GM21723 (cell line): ENCODE measurements at regions not wholly inside any gene's neighbourhood (a gene's known extent, or its start where the extent isn't known, plus 50 kb on each side); places are given as distances from the start of the nearest gene placed in this dataset.
A peak's percentile ranks its signal among the peaks of the same experiment; 100 is the strongest.

Experiments
- ATAC-seq: cut with Tn5 transposase; IDR thresholded peaks from one replicate; pipeline ENCODE4 v1.9.1; 2021; ENCODE audit warnings: mild to moderate bottlenecking, moderate library complexity; ENCODE audit not compliant: unreplicated experiment

DNA sequence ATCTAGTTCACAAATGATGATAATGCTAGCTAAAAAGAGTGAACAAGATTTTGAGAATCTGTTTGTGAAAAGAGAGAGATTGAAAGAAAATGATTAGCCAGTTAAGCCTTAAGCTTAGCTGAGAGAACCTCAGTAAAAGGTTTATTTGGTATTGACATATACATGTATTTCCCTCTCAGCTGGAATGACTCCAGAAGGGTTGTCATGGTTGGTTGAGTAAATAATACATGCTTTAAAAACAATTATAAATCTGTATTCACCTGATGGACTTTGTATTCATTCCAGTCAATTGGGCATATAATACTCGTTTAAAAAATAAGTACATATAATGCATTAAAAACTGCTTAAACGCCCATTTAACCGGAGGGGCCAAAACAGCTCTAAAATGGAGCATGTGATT lies 181.4 kb downstream of the GRB14 start:
- ATAC-seq: no peak

DNA sequence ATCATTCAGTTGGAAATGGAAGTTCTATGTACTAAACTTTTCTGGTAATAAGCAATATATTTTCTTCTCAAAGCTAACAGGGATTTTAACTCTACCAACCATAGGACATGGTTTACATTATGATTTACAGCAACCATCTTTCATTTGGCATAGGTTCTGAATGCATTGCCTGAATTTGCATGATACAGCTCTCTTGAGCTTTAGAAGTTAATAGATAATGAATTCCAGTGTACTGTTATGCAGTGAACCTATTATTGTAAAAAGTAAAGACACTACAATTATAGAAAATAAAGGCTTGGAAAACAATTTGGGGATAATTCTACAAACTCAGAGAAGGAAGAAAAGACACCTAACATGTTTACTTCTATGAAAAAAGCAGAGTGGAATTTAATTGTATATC lies 182.0 kb downstream of the GRB14 start:
- no peak for ATAC-seq

DNA sequence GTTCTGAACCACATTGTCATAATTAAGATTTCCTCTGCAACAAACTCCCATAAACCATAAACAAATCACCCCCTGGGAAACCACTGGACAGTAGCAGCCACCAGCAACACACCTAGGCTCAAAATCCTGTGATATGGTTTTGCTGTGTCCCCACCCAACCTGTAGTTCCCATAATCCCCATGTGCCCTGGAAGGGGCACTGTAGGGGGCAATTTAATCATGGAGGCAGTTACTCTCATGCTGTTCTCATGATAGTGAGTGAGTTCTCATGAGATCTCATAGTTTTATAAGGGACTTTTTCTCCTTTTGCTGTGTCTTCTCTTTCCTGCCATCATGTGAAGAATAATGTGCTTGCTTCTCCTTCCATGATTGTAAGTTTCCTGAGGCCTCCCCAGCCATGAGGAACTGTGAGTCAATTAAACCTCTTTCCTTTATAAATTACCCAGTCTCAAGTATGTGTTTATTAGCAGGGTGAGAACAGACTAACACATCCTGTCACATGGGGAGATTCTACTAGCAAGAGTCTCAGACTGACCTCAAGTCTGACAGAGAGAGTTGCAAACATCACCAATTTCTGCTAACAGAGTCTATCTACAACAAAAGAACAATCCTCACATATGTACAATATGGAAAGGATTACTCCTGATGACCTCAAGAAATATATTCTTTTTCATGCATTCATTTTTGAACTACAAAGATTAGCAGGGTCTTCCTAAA lies 182.6 kb downstream of the GRB14 start:
- no peak for ATAC-seq

DNA sequence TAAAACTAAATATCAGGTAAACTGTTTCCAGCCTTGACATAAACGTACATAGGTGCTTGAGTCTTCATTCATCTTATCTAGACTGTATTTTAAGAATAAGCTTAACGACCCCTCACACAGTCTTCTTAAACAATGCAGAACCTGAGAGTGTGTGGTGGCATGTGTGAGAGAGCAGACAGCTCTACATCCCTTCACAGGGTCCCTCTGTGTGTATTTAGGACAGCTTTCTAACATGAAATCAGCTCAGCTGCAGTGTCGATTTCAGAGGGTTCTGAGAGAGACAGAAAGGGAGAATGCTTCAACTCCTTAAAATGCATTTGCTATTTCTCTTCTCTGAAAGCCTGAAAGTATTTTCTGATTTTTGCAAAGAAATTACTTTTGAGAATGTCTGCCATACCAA lies 185.2 kb downstream of the GRB14 start:
- ATAC-seq: no peak

DNA sequence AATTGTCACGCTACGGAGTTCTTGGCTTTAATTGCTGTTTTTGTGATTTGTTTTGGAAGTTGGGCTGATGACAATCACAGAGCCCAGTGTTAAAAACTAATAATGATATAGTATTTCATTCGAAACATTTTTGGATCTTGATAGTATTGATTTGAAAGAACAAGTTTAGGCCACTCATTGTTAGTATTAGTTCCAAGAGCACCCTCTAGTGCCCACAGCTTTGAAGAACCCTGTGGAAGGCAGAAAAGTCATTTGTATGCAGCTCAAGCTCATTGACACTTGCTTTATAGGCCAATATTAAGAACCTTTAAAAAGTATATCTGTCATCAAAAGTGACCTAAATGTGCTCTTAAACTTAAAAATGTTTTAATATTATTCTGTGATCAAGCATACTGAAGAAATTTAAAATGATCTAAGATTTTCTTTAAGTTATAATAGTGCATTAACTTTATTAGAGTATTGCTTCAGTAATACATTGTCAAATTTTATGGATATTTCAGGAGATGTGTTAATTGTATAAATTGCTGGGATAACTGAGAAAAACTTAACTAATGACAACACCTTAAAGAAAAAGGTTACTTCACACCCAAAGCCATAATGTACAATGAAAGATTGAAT lies 191.0 kb downstream of the GRB14 start:
- ATAC-seq: peak; percentile 71

DNA sequence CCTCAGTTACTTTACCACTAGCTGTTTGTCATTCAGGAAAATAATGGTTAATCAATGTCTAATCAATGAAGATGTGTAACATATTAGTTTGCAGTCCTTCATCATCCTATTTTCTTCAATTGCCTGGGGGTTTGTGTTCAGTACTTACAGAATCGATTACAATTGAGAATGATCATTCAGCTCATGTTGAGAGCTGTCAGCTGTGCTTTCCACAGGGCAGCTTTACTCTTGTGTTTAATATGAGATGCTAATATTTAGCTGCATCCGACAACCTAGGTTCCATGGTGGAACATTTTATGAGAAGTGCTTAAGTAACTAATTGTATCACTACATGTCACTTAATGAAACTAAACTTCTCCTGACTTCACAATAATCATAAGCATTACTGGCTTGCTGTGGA lies 191.9 kb downstream of the GRB14 start:
- no peak for ATAC-seq

DNA sequence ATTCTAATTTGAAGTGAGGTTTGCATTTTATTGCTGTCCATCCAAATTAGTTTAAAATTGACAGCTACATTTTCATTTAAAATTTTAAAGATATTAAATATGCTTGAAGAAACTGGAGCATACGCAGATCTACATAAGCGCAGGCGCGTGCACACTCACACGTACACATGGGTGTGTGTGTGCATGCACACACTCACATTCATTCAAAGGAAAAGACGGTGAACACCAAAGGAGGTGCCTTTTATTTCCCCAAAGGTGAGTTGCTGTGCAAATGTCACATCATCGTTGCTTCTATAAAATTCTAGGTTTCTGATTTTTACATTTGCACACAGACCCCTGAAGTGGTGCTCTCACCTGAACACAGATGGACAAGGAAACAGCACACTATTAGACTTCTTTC lies 194.2 kb downstream of the GRB14 start:
- ATAC-seq: no peak

DNA sequence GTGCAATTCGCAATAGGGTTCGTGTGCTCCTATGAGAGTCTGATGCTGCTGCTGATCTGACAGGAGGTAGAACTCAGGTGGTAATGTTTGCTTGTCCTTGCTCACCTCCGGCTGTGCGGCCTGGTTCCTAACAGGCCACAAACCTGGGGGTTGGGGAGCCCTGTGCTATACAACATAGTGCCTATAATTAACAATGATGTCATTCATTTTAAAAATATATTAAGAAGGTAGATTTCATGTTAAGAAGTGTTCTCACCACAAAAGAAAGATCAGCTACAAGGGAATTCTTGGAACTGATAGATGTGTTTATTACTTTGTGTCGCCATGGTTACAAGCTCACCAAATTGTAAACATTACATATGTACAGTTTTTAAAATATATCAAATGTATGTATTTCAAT lies 200.5 kb downstream of the GRB14 start:
- ATAC-seq: no peak

DNA sequence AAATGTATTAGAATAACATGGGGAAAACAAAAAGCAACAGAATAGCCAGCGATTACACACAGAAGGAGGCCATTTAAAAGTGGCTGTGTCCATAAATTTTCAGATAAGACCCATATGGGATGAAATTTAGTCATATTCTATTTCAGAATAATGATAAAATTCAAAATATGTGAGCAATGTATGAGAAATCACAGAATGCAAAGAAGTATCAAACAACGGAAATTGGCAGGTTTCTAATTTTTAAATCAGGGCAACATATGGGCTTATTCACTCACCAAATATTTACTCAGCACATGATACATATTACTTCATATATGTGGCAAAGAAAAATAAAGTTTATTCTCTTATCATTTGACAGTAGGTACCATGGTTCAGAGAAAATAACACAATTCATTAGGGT lies 208.5 kb downstream of the GRB14 start:
- no peak for ATAC-seq

DNA sequence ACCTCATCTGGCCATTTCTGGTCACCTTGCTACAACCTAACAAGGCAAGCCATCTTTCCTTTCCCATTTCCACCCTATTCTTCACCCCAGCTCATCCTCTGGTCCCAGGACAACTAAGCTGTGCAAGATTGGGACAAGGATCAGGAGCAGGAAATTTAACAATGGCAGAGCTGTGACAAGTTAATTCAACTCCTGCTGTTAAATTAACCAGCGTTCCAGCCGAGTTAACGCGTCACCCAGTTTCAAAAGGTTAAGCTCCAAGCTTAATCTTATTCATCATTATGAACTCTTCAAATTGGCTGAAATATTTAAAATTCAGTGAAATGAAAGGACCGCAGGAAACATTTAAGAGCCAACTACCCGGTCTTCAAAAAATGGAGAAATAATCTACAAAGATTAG lies 231.9 kb downstream of the GRB14 start:
- ATAC-seq: no peak

DNA sequence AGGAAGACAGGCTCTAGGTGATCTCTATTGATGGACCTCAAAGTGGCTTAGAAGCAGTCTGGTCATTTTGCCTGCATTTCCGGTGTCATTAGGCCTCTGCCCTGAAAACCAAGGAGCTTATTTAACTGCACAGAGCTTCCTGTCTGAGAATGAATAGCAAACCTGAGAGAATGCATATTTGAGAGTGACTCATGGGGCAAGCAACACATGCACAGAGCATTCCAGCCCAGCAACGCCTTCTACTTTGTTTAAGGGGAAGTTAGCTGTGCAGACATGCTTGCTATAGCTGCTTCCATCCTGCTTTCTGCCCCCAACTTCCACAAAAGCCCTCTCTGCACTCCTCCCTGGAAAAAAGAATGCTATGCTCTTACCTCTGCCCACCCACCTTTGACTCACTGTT lies 232.8 kb downstream of the GRB14 start:
- ATAC-seq: peak; percentile 77

DNA sequence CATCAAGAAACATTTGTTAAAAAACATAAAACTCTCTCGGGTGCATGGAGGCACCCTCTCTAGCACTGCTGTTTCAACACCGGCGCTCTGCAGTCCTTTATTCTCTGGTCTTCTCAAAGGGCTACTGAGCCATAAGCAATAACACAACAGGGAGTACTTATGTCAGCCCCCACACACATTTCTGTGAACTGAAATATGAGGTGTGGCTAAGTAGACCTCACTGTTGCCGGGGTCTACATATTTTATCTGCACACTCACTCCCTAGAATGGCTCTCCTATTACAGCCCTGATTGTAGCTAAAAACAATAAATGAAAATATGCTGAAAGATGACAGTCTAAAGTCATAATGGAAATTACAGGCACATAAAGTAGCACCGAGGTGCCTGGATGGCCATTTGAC lies 235.1 kb downstream of the GRB14 start:
- ATAC-seq: no peak

DNA sequence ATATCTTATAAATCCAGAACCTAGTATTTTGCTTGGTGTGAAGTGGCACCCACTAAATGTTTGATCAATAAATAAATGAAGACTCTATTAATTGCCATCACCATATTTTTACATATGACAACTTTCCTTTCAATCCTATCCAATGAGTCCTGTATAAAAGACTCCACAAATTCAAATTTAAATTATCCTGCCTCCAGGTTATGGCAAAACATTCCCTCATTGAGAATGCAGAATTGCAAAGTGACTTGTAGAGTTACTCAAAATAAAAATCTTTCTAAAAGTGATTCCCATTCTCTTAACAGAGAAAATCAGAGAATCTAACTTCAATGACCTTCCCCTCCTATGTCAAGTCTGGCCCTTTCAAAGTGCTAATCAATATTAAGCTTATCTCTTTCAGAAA lies 236.8 kb downstream of the GRB14 start:
- ATAC-seq: no peak

DNA sequence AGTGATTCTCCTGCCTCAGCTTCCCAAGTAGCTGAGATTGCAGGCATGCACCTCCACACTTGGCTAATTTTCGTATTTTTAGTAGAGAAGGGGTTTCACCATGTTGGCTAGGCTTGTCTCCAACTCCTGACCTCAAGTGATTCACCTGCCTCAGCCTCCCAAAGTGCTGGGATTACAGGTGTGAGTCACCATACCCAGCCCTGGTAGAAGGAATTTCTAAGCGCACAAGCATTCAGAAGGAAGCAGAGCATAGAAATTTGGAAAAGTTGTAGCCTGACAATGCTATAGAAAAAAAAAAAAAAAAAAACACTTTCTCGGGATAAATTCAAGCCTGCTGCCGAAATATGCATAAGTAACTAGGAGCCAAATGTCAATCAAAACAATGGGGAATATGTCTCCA lies 249.4 kb downstream of the GRB14 start:
- ATAC-seq: no peak

DNA sequence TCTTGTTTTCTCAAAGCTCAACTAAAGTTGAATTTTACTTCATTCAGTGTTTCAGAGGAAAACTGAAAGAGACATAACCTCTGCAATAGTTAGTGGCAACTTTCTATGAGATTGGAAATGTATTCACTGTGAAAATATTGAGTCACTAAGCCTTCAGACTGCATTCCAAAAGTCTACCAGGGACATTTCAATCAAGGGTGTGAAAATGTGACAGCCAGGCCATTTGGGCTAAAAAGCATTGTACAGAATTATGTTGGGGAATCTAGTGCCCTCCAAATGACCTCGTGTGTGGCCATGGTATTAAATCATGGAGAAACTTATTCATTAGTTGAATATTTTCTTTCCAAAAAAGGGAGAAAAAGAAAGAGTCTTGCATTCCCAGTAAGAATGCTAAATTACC lies 251.9 kb downstream of the GRB14 start:
- ATAC-seq: no peak

DNA sequence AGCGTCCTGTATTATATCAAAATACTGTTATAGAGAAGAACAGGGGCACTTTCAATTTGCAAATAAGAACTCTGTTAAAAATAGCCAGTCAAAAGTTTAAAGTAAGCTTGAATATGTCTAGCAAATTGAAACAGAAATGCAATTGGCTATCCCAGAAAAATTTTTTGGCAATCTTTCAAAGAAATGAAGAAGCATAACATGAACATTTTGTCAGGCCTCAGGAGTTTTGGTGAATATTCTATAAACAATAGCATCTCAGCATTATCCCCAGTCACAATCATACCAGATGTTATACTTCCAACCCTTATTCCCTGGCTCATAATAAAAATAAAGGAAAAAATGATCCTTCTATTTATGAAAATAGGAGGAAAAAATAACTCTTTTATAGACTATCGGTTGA lies 252.4 kb downstream of the GRB14 start:
- ATAC-seq: no peak

DNA sequence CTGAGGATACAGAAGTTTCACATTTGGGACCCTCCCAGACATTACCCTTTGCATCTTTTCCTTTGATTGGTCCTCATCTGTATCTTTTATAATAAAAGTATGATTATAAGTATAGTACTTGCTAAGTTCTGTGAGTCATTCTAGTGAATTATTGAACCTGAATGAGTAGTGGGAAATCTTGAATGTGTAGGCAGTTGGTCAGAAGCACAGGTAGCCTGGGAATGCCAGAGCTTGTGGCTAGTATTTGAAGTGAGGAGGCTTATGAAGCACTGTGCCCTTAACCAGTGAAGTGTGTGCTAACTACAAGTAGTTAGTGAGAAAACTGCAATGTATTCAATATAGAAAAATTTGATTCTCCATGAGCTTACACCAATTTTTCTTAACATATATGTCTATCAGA lies 257.6 kb downstream of the GRB14 start:
- ATAC-seq: no peak

DNA sequence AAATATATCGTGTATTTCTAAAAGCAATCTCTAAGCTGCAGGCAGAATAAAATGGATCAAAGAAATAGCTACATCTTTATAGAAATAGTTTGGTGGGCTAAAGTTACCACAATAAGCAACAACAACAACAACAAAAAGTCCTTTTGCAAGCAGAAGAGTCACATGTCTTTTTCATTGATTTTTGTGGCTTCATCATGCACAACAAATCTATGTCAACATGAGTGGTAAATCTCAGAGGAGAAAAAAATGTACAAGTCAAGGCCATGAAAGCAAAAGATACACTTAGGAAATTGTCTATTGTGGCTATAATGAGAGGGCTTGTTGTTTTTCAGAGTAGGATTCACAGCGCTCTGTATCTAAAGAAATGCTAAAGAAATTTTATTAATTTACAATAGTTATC lies 269.7 kb downstream of the GRB14 start:
- no peak for ATAC-seq

DNA sequence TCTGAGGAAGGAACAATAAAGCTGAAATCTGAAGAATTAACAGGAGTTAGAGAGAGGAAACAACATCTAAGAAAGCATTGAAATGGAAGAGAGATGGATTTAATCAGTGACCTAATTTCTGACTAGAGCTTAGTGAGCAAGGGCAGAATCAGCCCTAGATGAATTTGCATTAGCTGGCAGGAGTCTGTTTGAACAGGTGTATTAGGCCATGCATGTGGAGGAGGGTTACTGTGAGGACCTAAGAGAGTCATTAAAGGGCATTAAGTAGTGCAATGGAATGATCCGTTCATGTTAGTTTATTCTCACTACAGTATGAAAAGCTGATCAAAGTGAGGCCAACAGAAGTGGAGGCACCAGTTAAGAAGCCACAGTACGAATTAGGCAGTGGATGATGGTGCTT lies 285.3 kb downstream of the GRB14 start:
- ATAC-seq: no peak

DNA sequence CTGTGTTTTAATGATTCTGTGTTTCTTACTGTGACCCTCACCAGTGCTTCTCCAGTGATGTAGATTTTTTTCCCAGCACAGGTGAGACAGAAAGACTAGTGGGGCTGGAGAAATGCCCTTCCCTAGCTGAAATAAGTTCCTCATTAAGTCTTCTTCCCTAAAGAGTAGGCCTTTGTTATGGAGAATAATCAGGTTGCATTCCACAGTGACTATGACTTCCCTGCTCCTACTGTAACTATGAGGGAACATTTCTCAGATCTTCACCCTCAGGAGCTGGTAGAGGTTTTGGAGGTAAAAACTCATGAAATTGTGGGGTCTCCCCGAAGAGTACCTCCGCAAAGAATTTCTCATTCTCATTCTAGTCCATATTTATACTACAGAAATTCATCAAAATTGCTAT lies 286.2 kb downstream of the GRB14 start:
- ATAC-seq: no peak

DNA sequence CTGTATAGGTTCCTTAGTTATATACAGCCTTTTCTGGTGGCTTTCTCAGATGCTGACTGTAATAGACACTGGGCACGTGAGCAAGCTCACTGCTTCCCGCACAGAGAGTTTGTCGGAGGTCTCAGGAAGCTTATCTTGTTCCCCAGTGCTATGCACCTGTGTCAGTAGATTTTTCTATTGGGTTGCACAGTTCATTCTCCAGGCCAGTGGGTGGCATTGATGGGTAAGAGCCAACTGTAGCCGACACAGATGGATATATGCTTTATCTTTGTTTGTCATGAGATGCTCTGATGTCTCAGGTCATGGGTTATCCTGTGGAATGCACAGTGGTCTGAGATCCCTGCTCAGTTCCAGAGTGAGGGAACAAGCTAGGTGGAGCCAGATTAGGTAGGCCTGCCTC lies 293.0 kb downstream of the GRB14 start:
- ATAC-seq: no peak

DNA sequence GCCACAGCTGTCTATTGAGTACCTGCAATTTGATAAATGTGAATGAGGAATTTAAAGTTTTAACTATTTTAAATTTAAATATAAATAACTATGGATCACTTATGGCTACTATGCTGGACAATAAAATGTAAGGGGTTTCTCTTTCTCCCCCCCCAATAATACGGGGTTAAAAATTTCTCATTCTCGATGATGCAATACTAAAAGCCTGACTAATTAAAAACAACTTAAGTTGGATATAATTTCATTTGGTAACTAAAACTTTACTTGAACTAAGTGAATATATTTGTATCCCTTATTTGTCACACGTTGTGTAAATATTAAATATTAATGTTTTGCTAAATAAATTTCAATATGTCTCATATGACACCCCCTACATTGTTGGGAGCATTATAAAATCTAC lies 297.3 kb downstream of the GRB14 start:
- no peak for ATAC-seq

DNA sequence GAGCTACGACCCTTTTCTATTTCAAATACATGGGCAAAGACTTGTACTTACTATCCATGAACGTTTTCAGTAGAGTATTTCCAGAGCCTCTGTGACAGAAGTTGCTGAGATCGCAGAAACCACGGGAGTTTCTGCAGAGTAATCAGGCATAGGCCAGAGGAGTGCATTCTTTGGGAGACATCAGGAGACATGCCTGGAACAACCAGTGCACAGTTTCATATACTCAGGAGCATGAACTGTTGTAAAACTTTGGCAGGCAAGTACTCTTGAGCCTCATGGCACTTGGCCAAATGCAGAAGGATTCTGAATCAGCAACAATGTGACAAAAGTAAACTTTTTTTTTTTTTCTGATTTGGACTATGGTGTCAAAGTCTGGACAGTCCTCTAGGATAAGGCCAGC lies 307.1 kb downstream of the GRB14 start:
- no peak for ATAC-seq
